ENCODE measurements at regions not wholly inside any gene's neighbourhood (a gene's known extent, or its start where the extent isn't known, plus 50 kb on each side); places are given as distances from the start of the nearest gene placed in this dataset.

GRCh38 chr10:128730922-128731321 is 604.7 kb upstream of the MKI67 start:
- no peak overlapping the region for H3K4me3 ChIP-seq (ENCODE audit: low read depth, low read length)
- DNase-seq (ENCODE audit: low read depth): no peak
- TF ChIP-seq CTCF (IDR thresholded peaks at IDR 0.05; ENCODE audit: insufficient read depth, low read length): no peak

GRCh38 chr10:128734161-128734560 is 607.9 kb upstream of the MKI67 start:
- TF ChIP-seq CTCF (IDR thresholded peaks at IDR 0.05; ENCODE audit: insufficient read depth, low read length): no peak
- H3K4me3 ChIP-seq (ENCODE audit: low read depth, low read length): no peak overlapping the region
- DNase-seq (ENCODE audit: low read depth): no peak

GRCh38 chr10:128734734-128735133 is 608.5 kb upstream of the MKI67 start:
- DNase-seq (ENCODE audit: low read depth): no peak
- no peak for TF ChIP-seq CTCF (IDR thresholded peaks at IDR 0.05; ENCODE audit: insufficient read depth, low read length)
- H3K4me3 ChIP-seq (ENCODE audit: low read depth, low read length): no peak overlapping the region

- no peak overlapping the region for H3K4me3 ChIP-seq (ENCODE audit: low read depth, low read length)
- TF ChIP-seq CTCF (IDR thresholded peaks at IDR 0.05; ENCODE audit: insufficient read depth, low read length): no peak
- DNase-seq (ENCODE audit: low read depth): no peak
These were observed 609.8 kb upstream of the MKI67 start for GRCh38 chr10:128735996-128736395.

- no peak overlapping the region for H3K4me3 ChIP-seq (ENCODE audit: low read depth, low read length)
- DNase-seq (ENCODE audit: low read depth): no peak
- no peak for TF ChIP-seq CTCF (IDR thresholded peaks at IDR 0.05; ENCODE audit: insufficient read depth, low read length)
These were observed 612.2 kb upstream of the MKI67 start for GRCh38 chr10:128738386-128738915.

- no peak for TF ChIP-seq CTCF (IDR thresholded peaks at IDR 0.05; ENCODE audit: insufficient read depth, low read length)
- H3K4me3 ChIP-seq (ENCODE audit: low read depth, low read length): no peak overlapping the region
- DNase-seq (ENCODE audit: low read depth): no peak
These were observed 613.7 kb upstream of the MKI67 start for GRCh38 chr10:128739930-128740329.

GRCh38 chr10:128741180-128741579 is 615.0 kb upstream of the MKI67 start:
- no peak overlapping the region for H3K4me3 ChIP-seq (ENCODE audit: low read depth, low read length)
- no peak for DNase-seq (ENCODE audit: low read depth)
- TF ChIP-seq CTCF (IDR thresholded peaks at IDR 0.05; ENCODE audit: insufficient read depth, low read length): no peak

All from fibroblast of the aortic adventitia (primary cell).